ENCODE measurements at regions not wholly inside any gene's neighbourhood (a gene's known extent, or its start where the extent isn't known, plus 50 kb on each side); places are given as distances from the start of the nearest gene placed in this dataset.
A peak's percentile ranks its signal among the peaks of the same experiment; 100 is the strongest.

DNA sequence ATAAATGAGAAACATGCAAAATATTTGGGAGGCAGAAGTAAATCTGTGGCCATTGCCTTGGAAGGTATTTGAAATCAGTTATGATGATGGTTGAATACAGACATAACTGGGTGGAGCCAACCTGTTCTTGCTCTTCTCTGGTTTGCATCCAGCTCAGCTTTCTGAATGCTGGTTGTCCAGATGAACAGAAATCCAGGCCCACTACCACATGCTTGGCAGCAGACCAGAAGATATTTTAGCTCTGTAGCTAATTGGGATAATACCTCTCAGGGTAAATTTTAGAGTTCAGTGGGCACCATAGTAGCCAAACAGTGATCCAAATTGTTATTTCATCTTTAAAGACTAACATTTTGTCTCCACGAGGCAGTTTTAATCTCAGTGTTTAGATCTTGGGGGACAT, 308.3 kb downstream of the RAB38 start:
- Histone ChIP-seq H3K27me3 (no peaks in the 10 kb centered on the region), H4K20me1 (ENCODE audit: low read depth) (no peaks in the 10 kb centered on the region), H3K9me3 (ENCODE audit: low read depth) (no peaks in the 10 kb centered on the region), H3K4me3 (no peak overlapping the region), H2AFZ (replicated peaks) (no peak overlapping the region), H3K36me3 (no peaks in the 10 kb centered on the region), H3K4me2 (no peak overlapping the region), H3K79me2 (ENCODE audit: low read depth) (no peaks in the 10 kb centered on the region), H3K4me1 (no peaks in the 10 kb centered on the region), H3F3A (ENCODE audit: low read depth) (no peaks in the 10 kb centered on the region), H3K27ac (no peak overlapping the region), H3K9ac (no peak overlapping the region)
- Mint-ChIP-seq H3K9me3 (no peaks in the 10 kb centered on the region), H3K36me3 (no peaks in the 10 kb centered on the region), H3K4me1 (no peaks in the 10 kb centered on the region), H3K4me3 (no peak overlapping the region), H3K27ac (no peak overlapping the region), H3K27me3 (ENCODE audit: insufficient read depth, low read depth) (no peaks in the 10 kb centered on the region)
- no peak for DNase-seq (ENCODE audit: low spot score)
- no peak for TF ChIP-seq EZH2phosphoT487 (IDR thresholded peaks at IDR 0.05)
- TF ChIP-seq EZH2 (IDR thresholded peaks at IDR 0.05) = no peak
- TF ChIP-seq, protein P1, sequence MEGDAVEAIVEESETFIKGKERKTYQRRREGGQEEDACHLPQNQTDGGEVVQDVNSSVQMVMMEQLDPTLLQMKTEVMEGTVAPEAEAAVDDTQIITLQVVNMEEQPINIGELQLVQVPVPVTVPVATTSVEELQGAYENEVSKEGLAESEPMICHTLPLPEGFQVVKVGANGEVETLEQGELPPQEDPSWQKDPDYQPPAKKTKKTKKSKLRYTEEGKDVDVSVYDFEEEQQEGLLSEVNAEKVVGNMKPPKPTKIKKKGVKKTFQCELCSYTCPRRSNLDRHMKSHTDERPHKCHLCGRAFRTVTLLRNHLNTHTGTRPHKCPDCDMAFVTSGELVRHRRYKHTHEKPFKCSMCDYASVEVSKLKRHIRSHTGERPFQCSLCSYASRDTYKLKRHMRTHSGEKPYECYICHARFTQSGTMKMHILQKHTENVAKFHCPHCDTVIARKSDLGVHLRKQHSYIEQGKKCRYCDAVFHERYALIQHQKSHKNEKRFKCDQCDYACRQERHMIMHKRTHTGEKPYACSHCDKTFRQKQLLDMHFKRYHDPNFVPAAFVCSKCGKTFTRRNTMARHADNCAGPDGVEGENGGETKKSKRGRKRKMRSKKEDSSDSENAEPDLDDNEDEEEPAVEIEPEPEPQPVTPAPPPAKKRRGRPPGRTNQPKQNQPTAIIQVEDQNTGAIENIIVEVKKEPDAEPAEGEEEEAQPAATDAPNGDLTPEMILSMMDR (IDR thresholded peaks at IDR 0.05) = no peak

DNA sequence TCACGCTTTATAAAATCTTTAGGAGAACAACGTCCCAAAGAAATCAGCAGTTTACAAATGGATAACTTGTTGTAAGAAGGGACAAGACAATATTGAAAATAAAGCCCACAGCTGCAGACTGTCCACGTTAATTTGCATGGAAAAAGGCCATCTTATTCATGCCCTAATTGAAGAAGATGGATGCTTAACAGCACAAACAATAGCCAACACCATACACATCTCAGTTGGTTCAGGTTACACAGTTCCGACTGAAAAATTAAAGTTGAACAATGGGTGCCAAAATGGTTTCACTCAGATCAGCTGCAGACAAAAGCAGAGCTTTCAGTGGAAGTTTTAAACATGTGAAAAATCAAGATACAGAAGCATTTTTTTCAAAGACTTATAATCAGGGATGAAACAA, 314.2 kb downstream of the RAB38 start:
- no peaks in the 10 kb centered on the region for H3K27me3 ChIP-seq
- DNase-seq (ENCODE audit: low spot score) = no peak
- H3K79me2 ChIP-seq (ENCODE audit: low read depth) = no peaks in the 10 kb centered on the region
- no peak overlapping the region for H3K4me3 ChIP-seq
- H3K36me3 ChIP-seq = no peaks in the 10 kb centered on the region
- no peak overlapping the region for H3K27ac ChIP-seq
- TF ChIP-seq, protein P1 (IDR thresholded peaks at IDR 0.05) = no peak
- TF ChIP-seq EZH2 (IDR thresholded peaks at IDR 0.05) = no peak
- TF ChIP-seq EZH2phosphoT487 (IDR thresholded peaks at IDR 0.05) = no peak
- H3K4me1 ChIP-seq = peaks cover 5% of the 10 kb centered on the region
- no peak overlapping the region for H3K27ac Mint-ChIP-seq
- H4K20me1 ChIP-seq (ENCODE audit: low read depth) = no peaks in the 10 kb centered on the region
- no peaks in the 10 kb centered on the region for H3K9me3 ChIP-seq (ENCODE audit: low read depth)
- H3K4me1 Mint-ChIP-seq = no peaks in the 10 kb centered on the region
- no peak overlapping the region for H2AFZ ChIP-seq (replicated peaks)
- no peaks in the 10 kb centered on the region for H3K36me3 Mint-ChIP-seq
- H3K9me3 Mint-ChIP-seq = no peaks in the 10 kb centered on the region
- H3K27me3 Mint-ChIP-seq (ENCODE audit: insufficient read depth, low read depth) = no peaks in the 10 kb centered on the region
- H3K9ac ChIP-seq = no peak overlapping the region
- no peak overlapping the region for H3K4me3 Mint-ChIP-seq
- no peaks in the 10 kb centered on the region for H3F3A ChIP-seq (ENCODE audit: low read depth)
- no peak overlapping the region for H3K4me2 ChIP-seq

DNA sequence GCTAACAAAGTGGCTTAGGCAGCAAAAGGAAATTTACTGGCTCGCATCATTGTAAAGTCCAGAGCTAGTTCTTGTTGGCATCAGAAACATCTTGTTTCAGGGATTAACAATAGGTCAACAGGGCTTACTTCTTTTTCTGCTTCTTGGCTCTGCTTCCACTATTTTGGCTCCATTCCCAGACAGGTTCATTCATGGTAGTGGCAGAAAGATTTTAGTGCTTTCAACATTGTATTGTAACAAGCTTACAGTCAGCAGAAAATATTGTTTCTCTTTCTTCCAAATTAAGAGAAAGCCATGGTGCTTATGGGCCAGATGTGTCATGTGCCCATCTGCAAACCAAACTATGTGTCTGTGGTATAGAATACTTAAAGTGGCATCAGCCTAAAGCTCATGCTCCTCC, 315.6 kb downstream of the RAB38 start:
- Histone ChIP-seq H4K20me1 (ENCODE audit: low read depth) (no peaks in the 10 kb centered on the region), H3K27me3 (no peaks in the 10 kb centered on the region), H3K4me3 (no peak overlapping the region), H3K4me2 (no peak overlapping the region), H3K79me2 (ENCODE audit: low read depth) (no peaks in the 10 kb centered on the region), H3K4me1 (peaks cover 5% of the 10 kb centered on the region), H2AFZ (replicated peaks) (peak overlapping the region; percentile 29), H3F3A (ENCODE audit: low read depth) (no peaks in the 10 kb centered on the region), H3K9me3 (ENCODE audit: low read depth) (no peaks in the 10 kb centered on the region), H3K36me3 (no peaks in the 10 kb centered on the region), H3K9ac (no peak overlapping the region), H3K27ac (no peak overlapping the region)
- DNase-seq (ENCODE audit: low spot score) = no peak
- no peaks in the 10 kb centered on the region for H3K36me3 Mint-ChIP-seq
- H3K27ac Mint-ChIP-seq = no peak overlapping the region
- H3K9me3 Mint-ChIP-seq = no peaks in the 10 kb centered on the region
- H3K27me3 Mint-ChIP-seq (ENCODE audit: insufficient read depth, low read depth) = no peaks in the 10 kb centered on the region
- TF ChIP-seq EZH2 (IDR thresholded peaks at IDR 0.05) = no peak
- TF ChIP-seq, protein P1 (IDR thresholded peaks at IDR 0.05) = no peak
- TF ChIP-seq EZH2phosphoT487 (IDR thresholded peaks at IDR 0.05) = no peak
- H3K4me3 Mint-ChIP-seq = no peak overlapping the region
- H3K4me1 Mint-ChIP-seq = no peaks in the 10 kb centered on the region

DNA sequence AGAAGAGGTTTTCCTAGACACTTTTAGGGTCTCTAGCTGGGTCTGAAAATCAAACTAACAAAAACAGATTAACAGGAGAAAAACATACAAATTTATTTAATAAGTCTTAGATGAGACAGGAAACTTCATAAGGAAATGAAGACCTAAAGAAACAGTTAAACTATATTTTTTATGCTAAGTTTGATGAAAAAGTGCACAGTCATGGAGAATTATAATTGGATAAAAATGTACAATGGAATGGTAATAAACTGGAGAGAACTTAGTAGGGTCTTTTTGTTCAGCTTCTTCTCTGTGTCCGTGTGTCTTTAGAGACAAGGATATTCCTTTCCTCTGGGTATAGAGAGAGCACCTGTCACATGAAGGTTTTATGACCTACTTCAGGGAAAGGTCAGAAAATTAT, 323.4 kb downstream of the RAB38 start:
- Histone ChIP-seq H3F3A (ENCODE audit: low read depth) (no peaks in the 10 kb centered on the region), H2AFZ (replicated peaks) (no peak overlapping the region), H4K20me1 (ENCODE audit: low read depth) (no peaks in the 10 kb centered on the region), H3K4me3 (no peak overlapping the region), H3K79me2 (ENCODE audit: low read depth) (no peaks in the 10 kb centered on the region), H3K9ac (no peak overlapping the region), H3K36me3 (no peaks in the 10 kb centered on the region), H3K27ac (no peak overlapping the region), H3K4me2 (no peak overlapping the region), H3K27me3 (no peaks in the 10 kb centered on the region), H3K4me1 (no peaks in the 10 kb centered on the region), H3K9me3 (ENCODE audit: low read depth) (no peaks in the 10 kb centered on the region)
- H3K4me3 Mint-ChIP-seq = no peak overlapping the region
- no peak overlapping the region for H3K27ac Mint-ChIP-seq
- H3K4me1 Mint-ChIP-seq = no peaks in the 10 kb centered on the region
- no peaks in the 10 kb centered on the region for H3K9me3 Mint-ChIP-seq
- H3K27me3 Mint-ChIP-seq (ENCODE audit: insufficient read depth, low read depth) = no peaks in the 10 kb centered on the region
- DNase-seq (ENCODE audit: low spot score) = no peak
- H3K36me3 Mint-ChIP-seq = no peaks in the 10 kb centered on the region
- TF ChIP-seq EZH2phosphoT487 (IDR thresholded peaks at IDR 0.05) (no peak), EZH2 (IDR thresholded peaks at IDR 0.05) (no peak)
- TF ChIP-seq, protein P1 (IDR thresholded peaks at IDR 0.05) = no peak
